Aorta (tissue), 5 donors: ENCODE measurements at regions not wholly inside any gene's neighbourhood (a gene's known extent, or its start where the extent isn't known, plus 50 kb on each side); places are given as distances from the start of the nearest gene placed in this dataset.

Source experiments
- ATAC-seq: fragments of 200-7000 bp; cut with Tn5 transposase; one replicate; pipeline ENCODE4 v1.9.1; 2022; ENCODE audit warnings: moderate library complexity; ENCODE audit not compliant: low FRiP score
- DNase-seq, 2 donors: peaks; one replicate each; pipeline ENCODE4 v3.0.0-alpha.2; 2020
- H3K27ac ChIP-seq, 2 donors: one replicate each; pipeline ENCODE4 v1.5.1; 2013; ENCODE audit warnings: low read length in 2 of 2, mild to moderate bottlenecking in 2 of 2, moderate library complexity in 2 of 2, control low read depth in 1 of 2, inconsistent platforms in 1 of 2, low read depth in 1 of 2
- H3K27me3 ChIP-seq, 2 donors: one replicate each; pipeline ENCODE4 v1.6.1; 2013; ENCODE audit warnings: control low read depth in 1 of 2, low read length in 1 of 2, mild to moderate bottlenecking in 1 of 2, moderate library complexity in 1 of 2; ENCODE audit not compliant: insufficient read depth in 2 of 2, control insufficient read depth in 1 of 2
- H3K36me3 ChIP-seq, 2 donors: one replicate each; pipeline ENCODE4 v1.6.1; 2013; ENCODE audit warnings: control low read depth in 1 of 2, low read length in 1 of 2, mild to moderate bottlenecking in 1 of 2; ENCODE audit not compliant: insufficient read depth in 2 of 2, control insufficient read depth in 1 of 2
- H3K4me1 ChIP-seq, 2 donors: one replicate each; pipeline ENCODE4 v1.6.1; 2013; ENCODE audit warnings: low read length in 2 of 2, control low read depth in 1 of 2, mild to moderate bottlenecking in 1 of 2, moderate library complexity in 1 of 2; ENCODE audit not compliant: insufficient read depth in 2 of 2, control insufficient read depth in 1 of 2
- H3K4me3 ChIP-seq, 2 donors: one replicate each; pipeline ENCODE4 v1.5.1; 2013; ENCODE audit warnings: low read length in 2 of 2, control low read depth in 1 of 2, mild to moderate bottlenecking in 1 of 2
- H3K9me3 ChIP-seq: one replicate; pipeline ENCODE4 v1.6.1; 2013; ENCODE audit warnings: mild to moderate bottlenecking, low read length; ENCODE audit not compliant: control insufficient read depth
- WGBS, 2 donors: extraction: QIAGEN DNeasy Blood & Tissue Kit; methylation state at CpG; one replicate each; pipeline ENCODE4 v1.1.7; 2013; 5-methylcytosine and 5-hydroxymethylcytosine counted together
- intact Hi-C, 2 donors: fragments of 100-400 bp; cut with DNase I; formaldehyde crosslinking; loops; one replicate each; pipeline versions ENCODE4 v1.14.2 to v1.15.0; 2022
- donor health status: healthy with polysubstance abuse.
- donor health status: Bipolar disorder and iron deficiency.
- donor health status: DM: no; HTN: no; CAD: no.
- donor health status: DM: no; HTN: no; CAD: no.
- donor health status: DM: yes; HTN: yes; CAD: no.

DNA sequence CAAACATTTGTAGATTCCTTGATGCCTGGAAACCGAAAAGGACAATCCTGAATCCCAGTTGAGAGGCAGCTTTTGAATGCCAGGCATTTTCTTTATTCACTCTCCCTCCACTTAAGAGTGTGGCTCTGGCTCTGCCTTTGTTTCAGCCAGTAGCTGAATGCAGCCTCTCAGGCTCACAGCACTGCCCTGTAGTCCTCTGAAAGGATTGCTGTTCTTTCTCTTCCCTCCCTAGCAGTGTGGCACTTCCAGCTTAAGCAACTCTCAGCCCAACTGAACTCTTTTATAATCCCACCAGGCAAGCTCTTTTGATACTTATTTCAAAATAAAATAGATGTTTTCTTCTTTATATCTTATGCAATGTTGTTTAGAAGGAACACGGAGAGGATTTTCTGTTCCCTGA, 415.6 kb downstream of the GJA1 start:
- DNase-seq (no peak), ATAC-seq (no peak)
- intact Hi-C loops, result loop anchor here in 1 of 2 donors (10.0 kb wide), 1 partner anchor 184 kb away; no protein-coding TSS in a partner anchor
- WGBS, 2 donors, result 85 to 88% methylated on average over 2 of the region's 2 CpGs
- Histone ChIP-seq H3K4me3 (no peak overlapping the region), H3K27ac (no peak overlapping the region), H3K9me3 (no peaks in the 10 kb centered on the region), H3K27me3 (no peaks in the 10 kb centered on the region), H3K36me3 (no peaks in the 10 kb centered on the region), H3K4me1 (peaks cover 1 to 4% of the 10 kb centered on the region in 2 donors)

GRCh38 chr6:121853686-121854085, 418.2 kb downstream of the GJA1 start:
- Histone ChIP-seq H3K4me1 (peaks cover 1 to 4% of the 10 kb centered on the region in 2 donors), H3K27me3 (no peaks in the 10 kb centered on the region), H3K4me3 (no peak overlapping the region), H3K27ac (no peak overlapping the region), H3K9me3 (no peaks in the 10 kb centered on the region), H3K36me3 (no peaks in the 10 kb centered on the region)
- intact Hi-C loops, result loop anchor here in 1 of 2 donors (10.0 kb wide), 1 partner anchor 181 kb away; no protein-coding TSS in a partner anchor
- no peak for ATAC-seq
- DNase-seq, result no peak
- 96 to 100% methylated on average over 4 of the region's 4 CpGs for WGBS, 2 donors

DNA sequence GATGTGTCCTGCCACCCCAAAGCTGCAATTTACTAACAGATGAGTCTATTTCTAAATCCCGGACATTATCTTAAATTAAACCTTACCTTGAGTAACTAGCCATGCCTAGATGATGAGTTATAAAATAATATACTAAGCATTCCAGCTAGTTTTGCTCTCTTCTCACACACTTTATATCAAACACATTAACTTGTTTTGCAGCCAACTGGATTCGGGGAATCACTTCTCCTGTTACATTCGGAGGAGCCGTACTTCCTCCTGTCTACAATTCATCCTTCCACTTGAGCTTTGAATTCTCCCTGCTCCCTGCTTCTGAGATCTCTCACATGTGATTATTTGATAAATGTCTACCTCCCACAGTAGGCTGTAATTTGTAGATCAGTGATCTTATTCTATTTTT, 420.1 kb downstream of the GJA1 start:
- H3K4me3 ChIP-seq, result no peak overlapping the region
- intact Hi-C loops, result loop anchor here in 1 of 2 donors (10.0 kb wide), 1 partner anchor 179 kb away; no protein-coding TSS in a partner anchor
- ATAC-seq, result no peak
- no peak for DNase-seq
- H3K4me1 ChIP-seq, result peaks cover 0 to 3% of the 10 kb centered on the region in 2 donors
- peak overlapping the region in 1 of 2 donors; percentile 1 for H3K27ac ChIP-seq
- no peaks in the 10 kb centered on the region for H3K9me3 ChIP-seq
- WGBS, 2 donors, result 90 to 94% methylated on average over 4 of the region's 4 CpGs
- no peaks in the 10 kb centered on the region for H3K27me3 ChIP-seq
- no peaks in the 10 kb centered on the region for H3K36me3 ChIP-seq

GRCh38 chr6:121856296-121856695, 420.9 kb downstream of the GJA1 start:
- no peaks in the 10 kb centered on the region for H3K9me3 ChIP-seq
- H3K36me3 ChIP-seq, result no peaks in the 10 kb centered on the region
- H3K4me3 ChIP-seq, result no peak overlapping the region
- ATAC-seq (no peak), DNase-seq (no peak)
- H3K4me1 ChIP-seq, result peaks cover 0 to 3% of the 10 kb centered on the region in 2 donors
- intact Hi-C loops, result loop anchor here in 1 of 2 donors (10.0 kb wide), 1 partner anchor 179 kb away; no protein-coding TSS in a partner anchor
- 18 to 21% methylated on average over 2 of the region's 2 CpGs for WGBS, 2 donors
- peak overlapping the region in 1 of 2 donors; percentile 57 for H3K27ac ChIP-seq
- H3K27me3 ChIP-seq, result no peaks in the 10 kb centered on the region

GRCh38 chr6:121857551-121857950, 422.1 kb downstream of the GJA1 start:
- Histone ChIP-seq H3K36me3 (no peaks in the 10 kb centered on the region), H3K9me3 (no peaks in the 10 kb centered on the region), H3K27me3 (no peaks in the 10 kb centered on the region), H3K4me3 (no peak overlapping the region), H3K4me1 (peaks cover 0 to 3% of the 10 kb centered on the region in 2 donors), H3K27ac (peak overlapping the region in 1 of 2 donors; percentile 83)
- 92 to 95% methylated on average over 2 of the region's 2 CpGs for WGBS, 2 donors
- ATAC-seq (no peak), DNase-seq (no peak)
- intact Hi-C loops, result loop anchor here in 1 of 2 donors (10.0 kb wide), 1 partner anchor 177 kb away; no protein-coding TSS in a partner anchor

GRCh38 chr6:121858310-121858709, 422.9 kb downstream of the GJA1 start:
- H3K36me3 ChIP-seq, result no peaks in the 10 kb centered on the region
- intact Hi-C loops, result loop anchor here in 1 of 2 donors (10.0 kb wide), 1 partner anchor 176 kb away; no protein-coding TSS in a partner anchor
- no peak for ATAC-seq
- 97 to 98% methylated on average over 4 of the region's 4 CpGs for WGBS, 2 donors
- H3K27me3 ChIP-seq, result no peaks in the 10 kb centered on the region
- H3K4me1 ChIP-seq, result peaks cover 0 to 3% of the 10 kb centered on the region in 2 donors
- no peak overlapping the region for H3K27ac ChIP-seq
- H3K9me3 ChIP-seq, result no peaks in the 10 kb centered on the region
- no peak for DNase-seq
- H3K4me3 ChIP-seq, result no peak overlapping the region

- Histone ChIP-seq H3K4me3 (no peak overlapping the region), H3K27me3 (no peaks in the 10 kb centered on the region), H3K36me3 (no peaks in the 10 kb centered on the region), H3K9me3 (no peaks in the 10 kb centered on the region), H3K4me1 (peaks cover 0 to 3% of the 10 kb centered on the region in 2 donors), H3K27ac (peak overlapping the region in 1 of 2 donors; percentile 51)
- DNase-seq (no peak), ATAC-seq (no peak)
- 19 to 23% methylated on average over 1 of the region's 1 CpG for WGBS, 2 donors
- intact Hi-C loops, result loop anchor here in 1 of 2 donors (10.0 kb wide), 1 partner anchor 176 kb away; no protein-coding TSS in a partner anchor
Measured at GRCh38 chr6:121858986-121859385, 423.5 kb downstream of the GJA1 start.

- no peak for DNase-seq
- Histone ChIP-seq H3K27me3 (no peaks in the 10 kb centered on the region), H3K4me3 (no peak overlapping the region), H3K4me1 (no peaks in the 10 kb centered on the region), H3K36me3 (no peaks in the 10 kb centered on the region), H3K27ac (no peak overlapping the region), H3K9me3 (no peaks in the 10 kb centered on the region)
- 91 to 97% methylated on average over 1 of the region's 1 CpG for WGBS, 2 donors
- intact Hi-C loops, result no loop called here
- ATAC-seq, result no peak
Measured at GRCh38 chr6:121865811-121866210, 430.4 kb downstream of the GJA1 start.

GRCh38 chr6:121867095-121867494, 431.6 kb downstream of the GJA1 start:
- intact Hi-C loops, result no loop called here
- Histone ChIP-seq H3K27me3 (no peaks in the 10 kb centered on the region), H3K27ac (no peak overlapping the region), H3K4me3 (no peak overlapping the region), H3K4me1 (no peaks in the 10 kb centered on the region), H3K36me3 (no peaks in the 10 kb centered on the region), H3K9me3 (no peaks in the 10 kb centered on the region)
- no peak for DNase-seq
- no peak for ATAC-seq
- 44 to 47% methylated on average over 2 of the region's 2 CpGs for WGBS, 2 donors
